GM19438 (cell line): ENCODE measurements at regions not wholly inside any gene's neighbourhood (a gene's known extent, or its start where the extent isn't known, plus 50 kb on each side); places are given as distances from the start of the nearest gene placed in this dataset.
A peak's percentile ranks its signal among the peaks of the same experiment; 100 is the strongest.
"Not testable (repeated sequence)": the region's sequence is repeated elsewhere in the genome, so short reads cannot be mapped to it uniquely, and the experiment has no call there.

Source experiments
- ATAC-seq: cut with Tn5 transposase; IDR thresholded peaks from one replicate; pipeline ENCODE4 v1.9.1; 2021; ENCODE audit warnings: low read depth; ENCODE audit not compliant: unreplicated experiment

- peak; percentile 34 for ATAC-seq
Observed at GRCh38 chr22:48083502-48083901, 1321.1 kb downstream of the TBC1D22A start.

- ATAC-seq = no peak
Observed at GRCh38 chr22:48082284-48082683, 1319.8 kb downstream of the TBC1D22A start.

- no peak for ATAC-seq
Observed at GRCh38 chr22:48081281-48081680, 1318.8 kb downstream of the TBC1D22A start.

- ATAC-seq = no peak
Observed at GRCh38 chr22:48080316-48081165, 1318.1 kb downstream of the TBC1D22A start.

GRCh38 chr22:48079505-48080290 lies 1317.2 kb downstream of the TBC1D22A start:
- ATAC-seq = no peak

- ATAC-seq = no peak
Observed at GRCh38 chr22:48078825-48079224, 1316.4 kb downstream of the TBC1D22A start.

GRCh38 chr22:48077699-48078098 lies 1315.2 kb downstream of the TBC1D22A start:
- ATAC-seq = no peak

GRCh38 chr22:48076008-48076407 lies 1313.6 kb downstream of the TBC1D22A start:
- ATAC-seq = no peak

- ATAC-seq = no peak
Observed at GRCh38 chr22:48075604-48076003, 1313.2 kb downstream of the TBC1D22A start.

- ATAC-seq = no peak
Observed at GRCh38 chr22:48072777-48073176, 1310.3 kb downstream of the TBC1D22A start.

- ATAC-seq = no peak
Observed at GRCh38 chr22:48071828-48072227, 1309.4 kb downstream of the TBC1D22A start.

GRCh38 chr22:48071305-48071704 lies 1308.9 kb downstream of the TBC1D22A start:
- ATAC-seq = no peak

GRCh38 chr22:48070760-48071159 lies 1308.3 kb downstream of the TBC1D22A start:
- ATAC-seq = no peak

- ATAC-seq = no peak
Observed at GRCh38 chr22:48070083-48070482, 1307.6 kb downstream of the TBC1D22A start.

GRCh38 chr22:48069256-48069655 lies 1306.8 kb downstream of the TBC1D22A start:
- no peak for ATAC-seq

GRCh38 chr22:48068323-48068885 lies 1306.0 kb downstream of the TBC1D22A start:
- no peak for ATAC-seq

- no peak for ATAC-seq
Observed at GRCh38 chr22:48065892-48066291, 1303.4 kb downstream of the TBC1D22A start.

- no peak for ATAC-seq
Observed at GRCh38 chr22:48061726-48062125, 1299.3 kb downstream of the TBC1D22A start.

GRCh38 chr22:48060266-48060665 lies 1297.8 kb downstream of the TBC1D22A start:
- no peak for ATAC-seq

GRCh38 chr22:48059521-48059920 lies 1297.1 kb downstream of the TBC1D22A start:
- ATAC-seq = not testable (repeated sequence)

GRCh38 chr22:48057116-48057835 lies 1294.8 kb downstream of the TBC1D22A start:
- no peak for ATAC-seq
